HPDE6-E6E7 (cell line): ENCODE measurements at regions not wholly inside any gene's neighbourhood (a gene's known extent, or its start where the extent isn't known, plus 50 kb on each side); places are given as distances from the start of the nearest gene placed in this dataset.

Experiments
- DNase-seq: peaks from one replicate; pipeline ENCODE4 v3.0.0; 2011; ENCODE audit warnings: missing footprints; ENCODE audit errors: extremely low spot score

DNA sequence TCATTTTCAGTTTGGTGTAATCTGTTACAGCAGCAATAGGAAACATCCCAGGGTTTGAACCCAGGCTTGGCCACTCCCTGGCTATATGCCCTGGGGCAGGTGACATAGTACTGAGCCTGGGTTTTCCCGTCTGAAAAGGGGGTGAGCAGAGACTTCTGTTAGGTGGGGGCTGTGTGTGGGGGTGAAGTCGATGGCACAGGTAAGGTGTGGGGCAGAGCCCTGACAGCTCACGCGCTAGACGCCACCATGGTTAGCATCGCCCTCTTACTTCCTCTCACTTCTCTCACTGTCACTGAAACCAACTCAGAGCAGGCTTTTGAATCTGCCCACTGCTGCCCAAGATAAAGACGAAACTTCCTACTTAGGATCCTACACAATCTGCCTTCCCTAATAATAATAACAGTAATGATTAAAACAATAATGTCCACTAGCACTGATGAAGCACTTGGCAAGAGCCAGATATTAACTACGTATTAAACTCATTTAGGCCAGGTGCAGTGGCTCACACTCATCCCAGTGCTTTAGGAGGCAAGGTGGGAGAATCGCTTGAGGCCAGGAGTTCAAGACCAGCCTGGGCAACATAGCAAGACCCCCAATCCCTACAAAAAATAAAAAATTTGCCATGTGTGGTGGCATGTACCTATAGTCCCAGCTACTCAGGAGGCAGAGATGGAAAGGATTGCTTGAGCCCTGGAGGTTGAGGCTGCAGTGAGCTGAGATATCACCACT lies 117.9 kb upstream of the PTPN1 start:
- DNase-seq = no peak

DNA sequence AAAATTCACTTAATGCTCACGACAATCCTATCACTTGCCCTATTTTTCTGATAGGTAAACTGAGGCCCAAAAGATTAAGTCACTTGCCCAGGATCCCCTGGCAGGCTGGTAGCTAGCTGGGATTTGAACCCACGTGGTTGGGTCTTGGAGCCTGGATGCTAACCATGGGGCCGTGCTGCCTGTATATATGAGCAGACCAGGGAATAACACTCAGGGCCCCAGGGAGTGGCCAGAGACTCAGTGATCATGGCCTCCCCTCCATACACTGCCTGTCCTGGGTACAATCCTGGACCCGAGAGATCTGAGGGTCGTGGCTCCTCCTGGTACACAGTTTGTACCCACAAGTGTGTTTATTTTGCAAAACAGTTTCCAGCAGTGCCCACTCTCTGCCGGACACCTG lies 116.9 kb upstream of the PTPN1 start:
- DNase-seq = no peak

DNA sequence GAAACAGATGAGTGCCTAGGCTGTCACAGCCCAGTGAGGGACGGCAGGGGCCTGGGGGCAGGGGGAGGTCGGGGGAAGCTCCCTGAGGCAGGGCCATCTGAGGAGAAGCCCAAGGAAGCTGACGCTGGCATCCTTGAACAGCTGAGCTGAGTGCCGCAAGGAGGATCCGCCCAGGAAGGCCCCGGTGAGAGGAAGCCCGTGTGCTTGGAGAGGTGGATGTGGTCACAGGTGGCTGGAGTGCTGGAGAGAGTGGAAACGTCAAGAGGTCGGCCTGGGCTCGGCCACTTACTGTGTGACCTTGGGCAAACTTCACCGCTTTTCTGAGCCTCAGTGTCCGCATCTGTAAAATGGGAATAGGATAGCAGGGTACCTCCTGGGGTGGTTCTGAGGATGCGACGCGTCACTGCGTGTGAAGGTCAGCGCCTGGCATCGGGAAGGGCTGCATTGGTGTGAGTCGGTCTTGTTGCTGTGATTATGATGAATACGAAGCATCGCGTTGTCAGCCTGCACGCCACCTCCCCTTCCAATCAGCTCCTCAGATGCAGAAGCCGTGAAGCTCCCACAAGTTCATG lies 116.1 kb upstream of the PTPN1 start:
- no peak for DNase-seq

DNA sequence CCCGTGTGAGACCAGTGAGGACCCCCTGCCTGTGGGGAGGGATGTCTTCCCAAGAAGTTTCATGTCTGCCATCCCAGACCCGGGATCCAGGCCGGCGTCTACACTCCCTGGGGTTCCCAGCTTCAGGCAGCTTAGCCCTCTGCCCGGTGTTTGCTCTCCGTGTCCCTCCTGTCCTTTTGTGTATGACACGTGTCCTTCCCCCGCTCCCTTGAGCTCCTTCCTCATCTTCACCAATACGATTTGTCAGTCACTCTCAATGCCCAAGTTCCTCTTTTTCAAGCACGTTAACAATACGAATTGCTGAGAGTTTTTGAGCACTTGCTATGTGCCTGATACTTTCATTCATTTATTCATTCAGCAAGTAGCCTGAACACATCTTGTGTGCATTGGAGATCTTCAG lies 115.6 kb upstream of the PTPN1 start:
- DNase-seq = no peak

DNA sequence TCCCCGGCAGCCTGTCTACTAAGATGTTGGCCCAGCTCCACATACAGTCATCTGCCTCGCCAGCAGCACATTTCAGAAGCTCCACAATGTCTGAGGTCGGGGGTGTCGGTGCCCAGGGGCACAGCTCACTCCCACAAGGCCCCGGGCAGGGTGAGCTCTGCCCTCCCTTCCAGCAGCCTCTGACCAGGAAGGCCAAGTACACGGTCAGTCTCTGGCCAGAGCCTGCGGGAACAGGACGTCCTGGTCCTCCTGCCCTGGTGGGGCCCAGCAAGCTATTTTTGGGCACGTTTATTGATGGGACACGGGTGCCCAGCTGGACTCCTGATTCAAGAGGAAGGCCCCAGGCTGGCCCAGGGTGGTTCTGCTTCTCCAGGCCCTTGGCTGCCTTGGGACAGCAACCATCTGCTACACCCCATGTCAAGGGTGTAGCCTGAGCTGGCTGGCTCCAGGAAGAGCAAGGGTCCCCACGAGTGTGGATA lies 114.9 kb upstream of the PTPN1 start:
- no peak for DNase-seq

DNA sequence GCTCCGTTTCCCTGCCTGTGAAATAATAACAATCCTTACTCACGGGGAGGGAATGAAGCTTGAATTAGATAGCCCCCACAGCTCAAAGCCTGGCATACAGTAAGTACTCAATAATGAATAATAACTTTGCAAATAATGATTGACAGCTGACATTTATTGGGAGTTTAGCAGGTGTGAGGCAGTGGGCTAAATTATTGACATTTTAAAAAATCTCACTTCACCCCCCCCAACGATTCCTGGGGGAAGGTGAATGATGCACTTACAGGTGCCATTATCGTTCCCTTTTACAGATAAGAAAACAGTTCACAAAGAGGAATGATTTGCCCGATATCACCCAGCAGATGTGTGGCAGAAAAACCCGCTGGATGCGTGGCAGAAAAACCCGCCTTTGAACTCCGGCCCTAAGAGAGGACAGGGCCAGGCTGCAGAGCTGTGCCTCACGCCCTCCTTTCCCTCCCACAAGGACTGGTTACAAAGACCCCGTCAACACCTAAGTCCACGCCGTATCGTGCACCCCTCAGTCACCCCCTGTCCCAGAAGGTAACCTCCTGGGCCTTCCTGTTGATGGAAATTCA lies 114.2 kb upstream of the PTPN1 start:
- no peak for DNase-seq

DNA sequence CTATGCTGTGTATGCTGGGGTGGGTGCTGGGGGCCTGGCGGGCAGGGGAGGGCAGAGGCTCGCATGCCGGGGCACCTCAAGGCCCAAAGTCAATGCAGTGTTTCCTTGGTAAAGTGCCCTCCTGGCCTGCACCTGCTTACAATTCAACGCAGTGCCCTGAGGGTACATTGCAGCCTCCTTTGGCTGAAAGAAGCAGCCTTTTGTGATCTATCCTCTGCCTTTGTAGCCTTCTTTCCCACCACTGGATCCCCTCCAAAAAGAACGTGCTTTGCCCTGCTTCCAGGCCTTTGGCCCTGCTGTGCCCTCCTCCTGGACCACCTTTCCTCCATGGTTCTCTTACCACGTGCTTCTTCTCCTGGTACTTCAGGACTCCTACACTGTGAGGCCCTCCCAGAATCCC lies 113.6 kb upstream of the PTPN1 start:
- no peak for DNase-seq

DNA sequence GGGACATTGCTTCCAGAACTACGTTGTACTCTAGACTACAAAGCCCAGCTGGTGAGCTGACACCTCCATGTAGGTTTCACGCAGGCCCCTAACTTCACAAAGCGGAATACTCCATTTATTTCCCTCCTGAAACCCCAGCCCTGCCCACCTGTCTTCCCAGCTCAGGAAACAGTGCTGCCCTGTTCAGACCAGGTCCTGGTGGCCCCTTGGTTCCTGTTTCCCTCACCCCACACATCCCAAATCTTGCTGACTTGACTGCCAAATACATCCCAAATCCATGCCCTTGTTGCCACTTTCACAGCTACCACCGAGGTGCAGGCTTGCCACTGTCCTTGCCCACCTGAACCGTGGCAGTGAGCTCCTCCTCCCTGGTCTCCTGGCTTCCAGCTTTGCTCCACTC lies 113.1 kb upstream of the PTPN1 start:
- DNase-seq = no peak

DNA sequence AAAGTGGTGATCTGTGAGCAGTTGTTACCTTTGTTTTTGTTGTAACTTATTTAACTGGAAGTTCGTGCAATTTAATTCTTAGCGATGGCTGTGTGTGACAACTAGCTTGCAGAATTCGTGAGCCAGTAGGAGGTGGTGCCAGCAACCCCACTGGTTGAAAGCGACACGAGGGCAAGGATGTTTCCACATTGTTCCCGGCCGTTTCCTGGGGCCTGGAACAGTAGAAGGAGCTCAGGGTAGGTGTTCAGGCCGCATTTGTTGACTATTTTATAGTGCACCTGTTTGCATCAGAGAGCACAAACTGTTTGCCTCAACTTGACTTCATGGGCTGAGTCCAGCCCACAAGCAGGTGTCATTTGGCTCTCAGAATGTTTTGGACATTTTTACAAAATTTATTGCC lies 112.1 kb upstream of the PTPN1 start:
- no peak for DNase-seq

DNA sequence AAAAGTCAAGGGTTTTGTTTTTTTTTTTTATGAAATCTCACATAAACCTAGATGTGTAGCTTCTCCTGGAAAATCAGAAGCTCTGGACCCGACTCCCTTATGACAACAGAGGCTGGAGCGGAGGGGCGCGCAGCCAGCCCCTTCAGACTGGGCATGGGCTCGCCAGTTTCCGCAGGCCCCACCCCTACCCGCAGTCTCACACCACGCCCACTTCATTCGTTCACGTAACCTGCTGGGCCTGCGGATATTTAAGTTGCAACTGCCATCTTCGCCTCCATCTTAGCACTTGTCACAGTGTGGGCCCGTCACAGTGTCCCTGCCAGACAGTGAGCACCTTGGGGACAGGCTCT lies 111.7 kb upstream of the PTPN1 start:
- DNase-seq = no peak

DNA sequence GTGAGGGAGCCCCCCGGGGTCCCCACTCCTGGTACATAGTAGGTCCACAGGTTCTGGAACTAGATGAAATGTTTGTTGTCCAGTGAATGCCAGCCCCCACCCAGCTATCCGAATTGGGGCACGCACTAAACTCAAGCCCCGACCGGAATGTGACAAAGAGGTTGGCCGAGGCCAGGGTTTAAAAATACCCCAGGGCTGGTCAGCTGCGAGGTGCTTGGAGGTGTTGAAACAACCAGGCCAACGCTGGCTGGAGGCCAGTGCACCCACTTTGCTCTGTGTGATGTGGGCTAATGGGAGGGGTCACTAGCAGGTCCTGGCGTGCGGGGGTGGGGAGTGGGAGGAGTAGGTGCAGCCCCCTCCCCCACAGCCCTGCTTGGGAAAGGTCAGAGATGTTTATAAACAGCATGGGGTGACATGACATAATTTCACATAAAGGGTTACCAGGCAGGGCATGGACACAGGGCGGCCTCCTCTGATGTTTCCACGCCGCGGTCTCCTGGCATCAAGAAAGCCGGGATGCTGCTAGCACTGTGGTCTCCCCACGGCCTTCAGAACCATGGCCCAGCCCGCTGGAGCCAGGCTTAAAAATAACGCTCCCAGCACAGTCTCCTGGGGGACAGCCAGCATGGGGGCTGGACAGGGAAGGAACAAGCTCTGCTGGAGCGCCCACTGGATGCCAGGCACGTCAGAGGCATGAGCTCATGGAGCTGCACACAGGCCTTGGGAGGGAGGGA lies 111.2 kb upstream of the PTPN1 start:
- no peak for DNase-seq

DNA sequence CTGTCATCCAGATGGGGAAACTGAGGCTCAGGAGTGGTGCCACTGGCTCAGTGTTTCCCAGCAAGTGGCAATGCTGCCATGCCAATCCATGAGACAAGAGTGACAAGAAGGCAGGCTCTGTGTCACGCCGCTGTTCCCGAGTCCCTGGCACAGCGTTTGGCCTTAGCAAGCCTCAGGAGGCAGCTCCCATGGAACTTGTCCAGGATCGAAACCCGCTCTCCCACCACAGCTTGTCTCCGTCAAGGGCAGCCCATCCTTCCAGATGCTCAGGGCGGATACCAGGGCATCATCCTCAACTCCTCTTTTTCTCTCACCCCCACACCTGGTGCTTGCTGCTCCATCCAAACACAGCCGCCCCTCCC lies 110.6 kb upstream of the PTPN1 start:
- no peak for DNase-seq

DNA sequence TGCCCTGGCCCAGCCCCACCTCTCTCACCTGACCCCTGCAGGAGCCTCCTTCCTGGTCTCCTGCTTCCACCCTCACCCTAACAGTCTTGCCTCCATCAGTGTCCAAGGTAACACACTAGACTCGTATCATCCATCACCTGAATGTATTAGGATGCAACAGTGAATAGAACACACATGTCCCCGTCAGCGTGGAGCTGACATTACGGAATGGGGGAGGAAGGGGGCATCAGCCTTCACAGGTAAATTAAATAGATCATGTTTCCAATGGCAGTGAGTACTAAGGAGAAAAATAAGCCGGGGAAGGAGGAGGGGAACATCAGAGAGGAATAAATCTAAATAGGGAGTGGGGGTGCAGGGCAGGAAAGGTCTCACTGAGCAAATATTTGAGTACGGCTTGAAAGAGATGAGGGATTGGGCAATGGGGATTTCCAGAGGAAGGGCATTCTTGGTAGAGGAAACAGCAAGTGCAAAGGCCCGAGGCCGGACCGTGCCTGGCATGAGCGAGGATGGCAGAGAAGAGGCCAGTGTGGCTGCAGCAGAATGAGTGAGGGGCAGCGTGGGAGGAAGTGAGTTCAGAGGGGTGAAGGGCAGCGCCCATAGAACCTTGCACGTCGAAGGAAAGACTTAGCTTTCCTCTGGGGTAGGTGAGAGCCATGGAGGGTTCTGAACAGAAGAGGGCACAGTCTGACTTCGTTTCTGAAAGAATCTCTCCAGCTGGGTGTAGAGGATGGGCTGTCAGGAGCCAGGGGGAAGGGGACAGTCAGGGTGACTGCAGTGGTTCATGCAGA lies 110.1 kb upstream of the PTPN1 start:
- no peak for DNase-seq

DNA sequence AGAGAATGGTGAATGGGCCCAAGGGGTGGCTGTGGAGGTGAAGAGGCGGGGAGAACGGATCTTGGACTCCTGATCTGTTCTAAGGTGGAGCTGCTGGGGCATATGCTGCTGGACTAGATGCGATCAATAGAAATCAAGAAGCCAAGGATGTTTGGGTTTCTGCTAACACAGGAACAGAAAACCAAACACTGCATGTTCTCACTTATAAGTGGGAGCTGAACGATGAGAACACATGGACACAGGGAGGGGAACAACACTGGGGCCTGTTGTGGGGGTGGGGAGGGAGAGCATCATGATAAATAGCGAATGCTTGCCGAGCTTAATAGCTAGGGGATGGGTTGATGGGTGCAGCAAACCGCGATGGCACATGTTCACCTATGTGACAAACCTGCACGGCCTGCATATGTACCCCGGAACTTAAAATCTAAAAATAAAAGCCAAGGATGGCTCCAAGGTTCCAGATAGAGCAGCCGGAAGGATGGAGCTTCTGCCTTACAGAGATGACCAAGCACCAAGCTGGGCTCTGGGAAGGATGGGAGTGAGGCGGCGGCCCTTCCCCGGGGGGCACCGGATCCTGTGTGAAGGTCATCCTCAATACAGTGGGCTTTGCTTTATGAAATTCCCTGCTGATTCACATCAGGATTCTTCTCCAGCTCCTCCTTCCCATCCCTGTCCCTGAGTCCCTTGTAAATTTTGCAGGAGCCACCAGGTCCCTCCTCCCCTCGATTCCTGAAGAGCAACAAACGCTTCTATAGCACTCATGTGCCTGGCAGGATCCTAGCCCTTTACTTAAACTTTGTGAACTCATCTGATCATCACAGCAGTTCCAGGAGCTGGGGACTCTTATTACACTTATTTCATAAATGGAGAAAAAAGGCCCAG lies 109.2 kb upstream of the PTPN1 start:
- DNase-seq = no peak

DNA sequence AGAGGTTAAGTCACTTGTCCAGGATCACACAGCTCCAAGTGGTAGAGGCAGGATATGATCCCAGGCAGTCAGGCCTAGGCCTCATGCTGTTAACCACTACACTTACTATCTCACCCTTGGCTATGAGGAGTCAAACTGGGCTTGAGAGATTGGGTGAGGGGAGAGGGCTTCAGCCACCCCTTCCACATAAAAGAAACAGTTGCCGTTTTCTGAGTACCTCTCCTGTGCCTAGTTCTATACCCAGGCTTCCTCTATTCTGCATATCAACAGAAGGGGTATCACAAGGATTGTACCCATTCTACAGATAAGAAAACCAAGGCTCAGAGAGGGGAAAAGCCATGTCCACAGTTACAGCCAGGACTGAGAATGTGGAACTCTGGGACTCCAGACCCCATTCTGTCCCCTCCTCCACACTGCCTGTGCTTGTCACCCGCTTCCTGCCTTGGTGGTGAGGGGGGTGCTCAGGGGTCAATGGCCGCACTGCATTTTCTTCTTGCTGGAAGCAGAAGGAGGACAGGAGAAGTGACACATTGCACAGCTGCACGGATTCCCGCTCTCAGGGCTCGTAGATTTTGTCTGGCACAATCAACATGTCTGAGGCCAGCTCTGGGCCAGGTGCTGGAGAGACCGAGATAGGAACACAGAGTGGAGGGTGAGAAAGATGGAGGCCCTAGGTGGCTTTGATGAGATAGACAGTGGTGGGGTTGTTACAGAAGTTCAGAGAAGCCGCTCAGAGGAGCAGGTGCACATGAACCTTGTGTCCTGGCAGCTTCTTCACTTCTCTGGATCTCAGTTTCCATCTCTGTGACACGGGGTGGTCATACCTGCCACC lies 108.4 kb upstream of the PTPN1 start:
- no peak for DNase-seq

DNA sequence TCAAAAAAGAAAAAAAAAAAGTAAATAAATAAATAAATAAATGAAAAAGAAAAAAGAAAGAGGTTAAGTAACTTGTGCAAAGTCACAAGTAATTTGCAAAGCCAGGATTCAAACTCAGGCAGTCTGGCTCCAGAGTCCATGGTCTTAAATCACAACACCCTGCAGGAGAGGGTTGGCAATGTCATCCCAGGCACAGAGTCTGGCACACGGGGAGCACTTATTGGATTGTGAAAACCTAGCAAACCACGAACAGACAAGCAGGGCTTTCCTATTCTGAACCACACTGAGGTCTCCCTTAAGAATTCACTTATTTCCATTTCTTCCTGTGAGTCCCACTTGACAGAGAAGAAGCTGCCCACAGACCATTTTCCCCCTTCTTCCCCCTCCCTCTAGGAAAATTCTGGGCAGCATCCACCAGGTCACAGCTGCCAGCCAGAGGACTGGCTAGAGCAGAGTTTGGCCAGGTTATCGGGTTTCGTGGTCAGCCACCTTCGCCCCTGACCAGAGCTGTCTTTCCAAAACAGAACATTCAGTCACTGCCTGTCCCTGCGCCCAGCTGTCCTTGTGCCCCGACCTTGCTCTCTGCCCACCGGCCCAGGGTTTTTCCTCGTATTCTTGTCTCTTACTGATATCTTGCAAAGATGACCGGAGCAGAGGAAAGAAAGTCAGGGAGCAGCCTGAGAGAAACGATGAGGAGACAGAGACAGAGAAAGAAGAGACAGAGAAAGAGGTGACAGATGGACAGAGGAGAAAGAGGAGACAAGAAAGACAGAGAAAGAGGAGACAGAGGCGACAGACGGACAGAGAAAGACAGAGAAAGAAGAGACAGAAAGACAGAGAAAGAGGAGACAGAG lies 106.4 kb upstream of the PTPN1 start:
- no peak for DNase-seq

DNA sequence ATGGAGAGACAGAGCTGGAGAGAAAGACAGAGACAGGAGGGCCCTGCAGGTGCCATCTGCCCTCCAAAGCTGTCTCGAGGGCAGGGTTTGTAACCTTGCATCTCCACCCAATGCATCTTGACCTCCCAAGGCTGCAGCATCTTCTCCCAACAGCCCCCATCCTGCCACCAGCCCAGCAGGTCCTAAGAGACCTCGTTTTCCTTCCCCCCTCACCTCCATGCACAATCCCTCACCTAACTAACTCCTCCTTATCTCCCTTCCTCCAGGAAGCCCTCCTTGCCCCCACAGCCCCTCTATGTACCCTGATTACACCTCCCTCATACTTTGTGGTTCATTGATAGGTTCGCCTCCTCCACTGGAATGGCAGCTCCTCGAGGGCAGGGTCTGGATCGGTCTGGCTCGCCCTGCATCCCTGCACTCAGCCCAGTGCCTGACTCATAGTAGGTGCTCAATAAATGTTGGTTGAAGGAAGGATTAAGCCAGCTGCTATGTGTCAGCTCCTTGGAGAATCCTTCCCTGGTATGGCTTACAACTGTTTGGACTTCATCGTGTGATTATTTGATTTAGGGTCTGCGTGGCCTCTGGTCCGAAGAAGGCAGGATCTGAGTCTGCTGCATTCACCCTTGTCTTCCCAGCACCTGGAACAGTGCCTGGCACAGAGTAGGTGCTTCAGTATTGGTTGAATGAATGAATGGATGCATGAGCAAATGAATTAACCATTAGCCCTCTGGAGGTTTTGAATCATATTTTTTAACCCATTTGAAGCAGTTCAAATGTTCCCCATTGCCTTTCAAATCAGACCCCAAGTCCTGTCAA lies 105.6 kb upstream of the PTPN1 start:
- no peak for DNase-seq

DNA sequence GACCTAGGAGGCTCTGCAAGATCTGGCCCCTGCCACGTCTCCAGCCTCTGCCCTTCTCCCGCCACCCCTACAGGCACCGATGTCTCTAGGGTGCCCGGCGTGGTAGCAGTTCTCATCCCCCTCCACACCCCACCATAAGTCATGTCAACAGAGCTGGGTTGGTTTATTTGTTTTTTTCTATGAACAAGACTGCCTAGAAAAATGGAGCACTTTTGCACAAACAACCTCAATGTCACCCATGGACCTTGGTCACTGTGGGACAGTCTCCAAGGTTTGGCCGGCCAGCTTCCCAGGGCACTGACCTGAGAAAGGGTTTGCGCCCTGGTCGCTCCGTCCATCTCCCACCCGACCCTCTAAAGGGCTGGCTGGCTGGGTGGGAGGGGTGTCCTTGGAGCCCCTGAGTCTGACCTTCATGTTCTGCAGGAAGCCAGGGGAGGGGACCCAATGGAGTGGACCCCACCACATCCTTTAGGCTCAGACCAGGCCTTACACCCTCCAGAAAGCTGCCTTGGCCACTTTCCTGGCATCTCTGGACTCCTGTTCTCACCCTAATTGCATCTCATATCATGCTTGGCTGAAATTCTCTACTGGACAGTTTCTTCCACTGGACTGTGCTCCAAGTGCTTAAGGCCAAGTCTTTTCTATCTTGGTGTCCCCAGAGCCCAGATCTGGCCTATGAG lies 104.8 kb upstream of the PTPN1 start:
- DNase-seq = no peak
